HG02798 (cell line): ENCODE measurements at regions not wholly inside any gene's neighbourhood (a gene's known extent, or its start where the extent isn't known, plus 50 kb on each side); places are given as distances from the start of the nearest gene placed in this dataset.

ENCODE experiments used
- ATAC-seq: cut with Tn5 transposase; IDR thresholded peaks from one replicate; pipeline ENCODE4 v1.9.1; 2021; ENCODE audit warnings: mild to moderate bottlenecking; ENCODE audit not compliant: unreplicated experiment, poor library complexity

DNA sequence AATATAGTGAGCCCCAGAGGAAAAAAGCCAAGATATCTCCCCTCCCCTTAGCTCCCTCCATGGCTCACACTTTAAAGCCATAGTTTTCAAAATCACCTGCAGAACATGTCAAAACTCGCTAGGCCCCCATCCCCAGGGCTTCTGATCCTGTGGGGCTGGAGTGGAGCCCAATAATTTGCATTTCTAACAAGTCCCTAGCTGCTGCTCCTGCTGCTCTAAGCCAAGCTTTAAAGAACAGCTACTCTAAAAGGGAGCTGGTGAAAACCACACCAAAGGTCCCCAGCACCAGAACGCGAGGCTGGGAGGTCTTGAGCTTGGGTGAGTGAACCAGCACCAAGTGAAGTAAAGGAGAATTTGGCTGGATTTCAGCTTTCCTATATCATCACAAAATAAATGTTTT, 237.1 kb downstream of the ZNF674 start:
- ATAC-seq: no peak

DNA sequence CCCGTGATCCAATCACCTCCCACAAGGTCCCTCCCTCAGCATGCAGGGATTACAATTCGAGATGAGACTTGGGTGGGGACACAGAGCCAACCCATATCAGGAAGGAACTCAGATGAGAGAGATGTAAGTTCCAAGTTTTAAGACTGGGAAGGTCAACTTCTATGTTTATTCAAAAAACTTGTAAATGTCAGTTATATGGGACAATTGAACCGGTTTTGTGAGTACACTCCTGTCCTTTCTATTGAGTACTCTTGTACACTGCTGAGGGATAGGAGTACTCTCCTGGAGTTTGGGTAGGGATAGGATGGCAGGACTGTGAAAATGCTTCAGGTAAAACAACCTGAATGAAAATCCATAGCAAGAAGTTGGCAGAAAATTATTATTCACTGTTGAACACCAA, 239.1 kb downstream of the ZNF674 start:
- no peak for ATAC-seq

DNA sequence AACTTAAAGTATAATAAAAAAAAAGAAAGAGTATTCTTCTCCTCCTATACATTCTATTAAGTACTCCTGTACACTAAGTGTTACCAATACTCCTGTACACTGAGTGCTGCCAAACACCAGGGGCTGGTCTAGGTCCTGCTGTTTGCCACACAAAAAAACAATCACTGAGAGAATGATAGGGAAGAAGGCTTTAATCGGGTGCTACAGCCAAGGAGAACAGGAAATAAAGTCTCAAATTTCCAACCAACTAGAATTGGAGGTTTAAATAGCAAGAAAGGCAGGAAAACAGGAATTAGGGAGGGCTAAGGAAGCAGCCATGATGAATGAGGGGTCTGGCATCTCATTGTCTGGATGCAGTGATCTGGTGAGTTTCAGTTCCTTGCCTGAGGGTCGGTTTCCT, 239.8 kb downstream of the ZNF674 start:
- no peak for ATAC-seq

DNA sequence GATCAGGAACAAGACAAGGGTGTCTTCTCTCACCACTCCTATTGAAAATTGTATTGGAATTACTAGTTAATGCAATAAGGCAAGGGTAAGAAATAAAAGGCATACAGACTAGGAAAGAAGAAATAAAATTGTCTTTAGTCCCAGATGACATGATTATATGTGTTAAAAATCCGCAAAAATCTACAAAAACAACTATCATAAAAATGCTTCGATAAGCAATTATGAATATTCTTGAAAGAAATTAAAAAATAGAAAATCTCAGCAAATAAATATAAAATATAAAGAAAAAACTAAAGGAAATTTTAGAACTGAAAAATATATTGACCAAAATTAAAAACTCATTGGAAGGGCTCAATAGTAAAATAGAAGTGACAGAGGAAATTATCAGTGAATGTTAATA, 243.3 kb downstream of the ZNF674 start:
- ATAC-seq: no peak

DNA sequence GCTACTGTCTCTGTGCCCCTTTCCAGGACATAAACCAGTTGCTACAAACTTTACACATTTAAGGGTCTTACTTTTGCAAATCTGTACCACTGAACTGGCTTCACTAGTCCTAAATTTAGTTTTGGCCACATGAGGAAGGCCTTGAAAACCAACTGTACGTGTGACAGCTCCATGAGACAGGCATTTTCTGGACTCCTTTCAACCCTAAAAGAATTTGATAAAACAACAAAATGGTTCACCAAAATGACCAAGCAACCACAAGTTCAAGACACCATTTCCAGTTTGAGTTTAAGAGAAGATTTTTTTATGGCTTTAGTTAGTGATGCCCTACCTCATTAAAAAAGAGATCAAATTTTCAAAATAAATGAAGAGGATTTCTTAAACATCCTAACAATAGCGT, 246.4 kb downstream of the ZNF674 start:
- no peak for ATAC-seq

DNA sequence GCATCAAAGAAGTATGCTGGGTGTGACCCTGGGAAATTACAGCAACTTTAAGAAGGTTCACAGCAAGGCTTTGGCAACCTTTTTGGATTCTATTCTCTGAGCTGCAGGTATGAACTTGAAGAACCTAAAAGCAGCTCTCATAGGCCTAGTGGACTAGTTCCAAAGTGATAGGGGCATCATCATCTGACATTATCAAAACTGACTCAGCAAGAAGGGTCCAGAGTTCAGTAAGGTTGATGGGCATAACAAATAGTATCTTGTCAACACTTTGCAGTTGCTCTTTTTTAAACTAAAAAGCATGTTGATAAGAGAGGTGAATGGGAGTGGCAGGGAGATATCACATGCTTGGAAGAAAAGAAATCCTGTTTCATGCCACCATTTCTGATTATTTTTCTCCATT, 249.3 kb downstream of the ZNF674 start:
- no peak for ATAC-seq

DNA sequence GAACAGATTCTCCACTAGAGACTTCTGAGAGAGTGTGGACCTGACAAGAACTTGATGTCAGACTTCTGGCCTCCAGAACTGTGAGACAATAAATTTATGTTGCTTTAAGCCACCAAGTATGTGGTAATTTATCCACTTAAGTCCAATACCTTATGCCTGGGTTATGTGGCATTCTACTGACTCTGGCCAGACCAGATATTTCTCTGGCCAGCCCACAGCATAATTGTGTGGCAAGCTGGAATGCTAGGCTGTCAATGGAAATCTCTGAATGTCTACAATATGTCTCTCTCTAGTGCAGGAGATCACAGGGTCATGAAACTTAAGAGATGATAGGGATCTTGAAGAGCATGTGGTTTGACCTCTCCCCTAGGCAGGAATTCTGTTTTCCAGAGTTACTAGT, 251.0 kb downstream of the ZNF674 start:
- ATAC-seq: no peak

DNA sequence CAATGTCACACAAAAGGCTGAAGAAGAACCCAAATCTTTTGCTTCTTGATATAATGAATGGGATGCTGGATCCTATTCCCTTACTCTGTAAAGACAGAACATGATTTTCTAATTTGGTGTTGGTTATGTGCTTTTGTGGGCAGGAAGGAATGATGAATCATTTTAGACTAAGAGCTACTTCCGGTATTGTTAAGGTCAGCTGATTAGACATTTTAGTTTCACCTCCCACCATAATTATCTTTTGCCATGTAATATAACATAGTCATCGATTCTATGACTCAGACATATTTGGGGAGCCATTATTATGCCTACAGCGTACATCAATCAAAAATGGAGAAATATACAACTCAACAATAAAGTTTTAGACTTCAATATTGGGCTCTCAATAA, 265.3 kb downstream of the ZNF674 start:
- ATAC-seq: no peak

DNA sequence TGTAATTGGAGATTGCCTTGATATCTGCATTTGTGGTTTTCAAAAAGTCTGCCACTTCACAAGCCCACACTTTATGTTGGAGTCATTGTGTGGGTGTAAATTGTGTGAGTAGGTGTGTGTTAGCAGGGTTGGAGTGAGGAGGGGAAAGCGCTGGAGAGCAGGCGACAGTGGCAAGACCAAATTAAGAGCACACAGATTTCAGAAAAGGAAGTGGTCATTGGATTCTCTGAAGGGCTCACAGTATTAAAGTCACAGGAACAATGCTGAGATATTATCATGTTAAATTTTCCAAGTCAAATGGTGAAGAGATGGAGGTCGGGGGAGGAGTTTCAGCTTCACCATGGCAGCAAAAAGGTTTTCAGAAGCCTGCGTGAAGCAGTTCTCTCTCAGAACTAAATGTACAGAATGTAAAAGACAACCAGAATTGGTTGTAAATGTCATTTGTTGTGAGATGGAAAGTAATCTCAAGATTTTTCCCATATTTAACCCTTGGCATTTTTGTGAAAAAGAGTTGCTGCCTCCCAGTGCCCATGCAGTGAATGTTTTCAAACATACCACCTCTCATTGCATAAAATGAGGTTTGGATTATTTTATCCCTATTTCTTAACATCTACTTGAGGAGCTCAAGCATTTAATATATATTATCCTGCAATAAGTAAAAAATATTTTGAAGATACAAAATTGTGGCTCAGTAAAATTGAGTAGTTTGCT, 265.9 kb downstream of the ZNF674 start:
- no peak for ATAC-seq

DNA sequence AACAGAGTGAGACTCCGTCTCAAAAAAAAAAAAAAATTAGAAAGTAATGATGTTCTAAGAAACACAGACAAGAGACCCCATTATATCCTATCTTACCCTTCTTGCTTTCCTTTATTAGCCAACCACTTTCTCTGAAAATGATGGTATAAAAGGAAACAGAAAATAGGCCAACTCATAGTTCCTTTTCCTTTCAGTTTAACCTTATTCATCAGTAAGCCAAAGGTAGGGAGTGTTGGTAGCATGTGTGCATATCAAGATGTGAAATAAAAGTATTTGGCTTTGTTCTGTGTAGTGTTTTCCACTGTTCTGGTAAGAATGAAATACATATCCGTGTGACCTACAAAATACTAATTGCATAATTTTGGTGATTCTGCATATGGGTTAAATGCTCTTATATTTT, 266.6 kb downstream of the ZNF674 start:
- ATAC-seq: no peak

DNA sequence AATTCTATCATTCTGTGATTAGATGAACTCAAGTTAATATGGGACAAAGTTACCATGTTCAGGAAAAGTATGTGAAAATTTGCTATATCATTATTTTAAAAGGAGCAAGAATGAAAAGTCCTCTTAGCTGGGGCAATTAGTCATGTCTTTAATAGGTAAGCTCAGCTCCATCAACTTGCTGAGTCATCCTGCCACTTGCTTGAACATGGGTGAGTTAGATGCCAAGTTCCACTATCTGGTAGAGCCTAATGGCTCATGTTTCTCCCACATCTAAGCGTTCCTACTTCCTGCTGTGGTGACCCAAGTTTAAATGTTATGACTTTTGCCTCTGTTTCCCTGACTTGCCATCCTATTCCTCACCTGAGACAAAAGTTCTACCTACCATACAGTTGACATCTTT, 276.8 kb downstream of the ZNF674 start:
- ATAC-seq: no peak

DNA sequence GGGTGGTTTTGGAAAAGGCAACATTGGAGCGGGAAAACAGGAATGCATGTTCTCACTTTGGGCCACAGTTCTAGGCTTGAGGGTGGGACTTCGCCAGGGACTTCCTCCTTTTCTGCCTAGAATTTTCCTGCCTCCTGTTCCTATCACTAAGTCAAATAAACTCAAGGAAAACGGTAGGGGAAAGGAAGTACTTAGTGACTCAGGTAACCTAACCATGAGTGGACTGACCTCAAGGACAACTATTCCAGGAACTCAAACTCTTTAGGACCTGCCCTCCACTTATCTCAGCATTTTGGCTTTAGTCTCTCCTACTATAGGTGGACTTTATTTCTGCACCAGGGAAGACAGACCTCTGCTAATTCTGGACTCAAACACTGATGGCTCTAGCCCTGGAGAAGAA, 281.7 kb downstream of the ZNF674 start:
- ATAC-seq: no peak

DNA sequence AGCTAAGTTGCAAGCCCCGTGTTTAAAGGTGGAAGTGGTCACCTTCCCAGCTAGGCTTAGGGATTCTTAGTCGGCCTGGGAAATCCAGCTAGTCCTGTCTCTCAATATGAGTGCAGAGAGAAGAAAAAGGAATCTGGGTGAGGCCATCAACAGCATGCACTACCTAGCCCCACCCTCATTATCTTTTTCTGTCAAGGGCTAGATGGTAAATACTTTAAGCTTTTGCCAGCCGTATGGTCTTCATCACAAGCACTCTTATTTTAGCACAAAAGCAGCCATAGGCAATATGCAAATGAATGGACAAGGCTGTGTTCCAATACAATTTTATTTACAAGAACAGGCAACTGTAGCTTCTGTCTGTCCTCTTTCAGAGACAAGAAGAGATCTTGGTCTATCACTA, 282.9 kb downstream of the ZNF674 start:
- no peak for ATAC-seq

DNA sequence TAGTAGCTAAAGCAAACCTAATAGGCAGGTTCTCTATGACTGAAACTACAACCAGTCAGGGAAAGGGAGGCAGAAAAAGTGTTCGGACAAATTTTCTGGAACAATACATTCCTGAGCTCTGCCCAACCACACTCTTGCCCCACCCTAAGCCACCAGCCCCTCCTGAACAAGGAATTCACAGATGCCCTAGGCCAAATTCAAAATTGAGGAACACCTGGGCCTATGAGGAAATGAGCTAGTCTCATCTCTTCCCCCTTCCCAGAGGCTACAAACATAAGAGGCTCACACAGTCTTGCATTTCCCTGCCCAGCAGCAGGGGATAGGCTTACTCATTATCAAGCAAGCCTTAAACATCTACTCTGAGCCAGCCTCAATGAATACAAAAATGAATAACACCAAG, 284.7 kb downstream of the ZNF674 start:
- no peak for ATAC-seq

DNA sequence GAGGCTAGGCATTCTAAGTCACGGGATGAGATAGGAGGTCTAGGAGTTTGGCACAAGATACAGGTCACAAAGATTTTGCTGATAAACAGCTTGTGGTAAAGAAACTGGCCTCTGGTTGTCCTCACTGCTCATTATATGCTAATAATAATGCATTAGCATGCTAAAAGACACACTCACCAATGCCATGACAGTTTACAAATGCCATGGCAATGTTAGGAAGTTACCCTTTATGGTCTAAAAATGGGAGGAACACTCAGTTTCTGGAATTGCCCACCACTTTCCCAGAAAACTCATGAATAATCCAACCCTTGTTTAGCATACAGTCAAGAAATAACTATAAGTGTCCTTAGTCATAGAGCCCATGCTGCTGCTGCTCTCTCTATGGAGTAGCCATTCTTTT, 286.9 kb downstream of the ZNF674 start:
- no peak for ATAC-seq

DNA sequence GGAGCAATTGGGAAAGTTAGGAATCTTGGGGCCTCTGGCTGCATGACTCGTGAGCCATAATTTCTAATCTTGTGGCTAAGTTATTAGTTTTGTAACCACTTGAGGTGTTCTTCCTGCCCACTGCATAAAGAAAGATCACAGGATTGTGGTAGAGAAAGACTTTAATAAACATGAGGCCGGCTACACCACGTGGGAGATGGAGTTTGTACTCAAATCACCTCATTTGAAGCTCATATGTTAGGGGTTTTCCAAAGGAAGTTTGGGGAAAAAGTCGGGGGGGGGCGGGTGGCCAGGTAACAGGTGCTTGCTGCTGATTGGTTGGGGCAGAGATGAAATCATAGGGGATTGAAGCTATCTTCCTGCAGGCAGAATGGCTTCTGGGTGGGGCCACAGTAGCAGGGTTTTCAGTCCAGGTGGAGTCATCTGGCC, 287.8 kb downstream of the ZNF674 start:
- no peak for ATAC-seq

DNA sequence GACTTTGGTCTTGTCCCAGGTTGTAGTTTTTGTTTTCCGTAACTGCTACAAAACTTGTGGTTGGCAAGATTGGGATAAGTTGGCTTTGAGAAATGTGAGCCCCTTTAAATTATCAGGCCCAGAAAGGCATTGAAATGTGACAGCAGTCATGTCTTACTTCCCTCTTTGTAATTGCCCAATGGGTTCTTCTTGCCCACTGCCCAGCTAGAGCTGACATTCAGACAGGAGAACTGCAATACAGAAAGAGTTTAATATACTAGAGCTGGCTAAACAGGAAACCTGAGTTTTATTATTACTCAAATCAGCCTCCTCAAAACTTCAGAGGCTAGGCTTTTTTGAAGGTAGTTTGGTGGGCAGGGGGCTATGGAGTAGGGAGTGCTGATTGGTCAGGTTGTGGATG, 288.3 kb downstream of the ZNF674 start:
- ATAC-seq: no peak

DNA sequence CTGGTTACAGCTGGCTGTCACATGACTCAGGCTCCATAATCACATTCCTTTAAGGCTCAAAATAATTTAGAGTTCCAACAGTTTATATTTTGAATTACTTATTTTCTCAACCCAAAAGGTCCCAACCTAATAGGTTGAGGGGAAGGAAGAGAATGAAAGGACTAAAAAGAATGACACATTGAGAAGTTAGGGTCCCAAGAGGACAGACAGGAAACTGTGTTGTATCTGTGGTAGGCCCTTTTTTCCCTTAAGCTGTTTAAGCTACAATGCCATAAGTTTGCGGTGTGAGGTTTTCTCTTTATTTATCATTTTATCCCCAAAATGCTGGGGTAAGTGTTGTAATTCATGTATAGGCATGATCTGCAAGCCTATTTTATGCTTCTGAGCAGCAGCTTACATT, 290.2 kb downstream of the ZNF674 start:
- ATAC-seq: no peak

DNA sequence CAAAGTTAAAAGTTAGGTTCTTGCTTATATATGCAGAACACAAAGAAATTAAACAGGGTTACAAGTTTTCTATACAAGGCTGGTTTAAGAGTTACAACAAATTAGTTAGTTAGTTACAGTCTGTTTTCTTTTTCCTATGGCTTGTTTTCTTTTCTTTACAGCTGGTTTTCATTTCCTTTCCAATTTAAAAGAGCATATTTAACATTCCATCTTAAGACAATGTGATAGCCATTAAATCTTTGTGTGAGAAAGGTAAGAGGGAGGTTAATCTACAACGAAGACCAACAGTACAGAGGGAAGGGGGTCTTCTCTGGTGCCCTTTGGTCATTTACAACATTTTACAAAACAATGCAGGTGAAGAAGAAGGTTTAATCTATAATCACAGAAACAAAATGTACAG, 290.6 kb downstream of the ZNF674 start:
- no peak for ATAC-seq

DNA sequence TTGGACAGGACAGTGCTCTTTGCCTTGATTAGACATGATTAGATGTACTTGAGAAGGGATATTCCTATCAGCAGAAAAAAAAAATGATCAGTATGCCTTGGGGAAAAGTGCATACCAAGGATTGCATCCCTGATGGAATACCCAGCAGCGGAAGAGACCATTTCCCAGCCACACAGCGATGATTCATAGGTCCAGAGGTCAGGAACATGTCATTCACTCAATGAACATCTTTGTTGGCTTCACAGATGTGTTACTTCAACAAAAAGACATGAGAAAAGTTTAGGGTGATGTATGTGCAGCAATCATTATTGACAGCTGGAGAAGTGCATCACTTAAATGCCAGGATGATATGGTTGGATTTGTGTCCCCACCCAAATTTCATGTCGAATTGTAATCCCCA, 293.5 kb downstream of the ZNF674 start:
- ATAC-seq: no peak

DNA sequence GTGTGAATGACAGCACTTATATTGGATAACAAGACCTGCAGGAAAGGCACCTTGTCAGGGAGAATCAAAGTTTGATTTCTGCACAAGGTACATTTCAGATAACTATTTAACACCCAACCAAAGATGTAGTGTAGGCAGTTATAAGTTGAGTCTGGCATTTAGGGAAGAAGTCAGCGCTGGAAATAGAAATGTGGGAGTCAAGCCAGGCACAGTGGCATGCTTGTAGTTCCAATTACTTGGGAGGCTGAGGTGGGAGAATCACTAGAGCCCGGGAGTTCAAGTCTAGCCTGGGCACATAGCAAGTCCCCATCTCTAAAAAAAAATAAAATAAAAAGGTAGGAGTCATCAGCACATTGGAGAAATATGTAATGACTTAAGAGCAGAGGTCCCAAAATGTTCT, 295.1 kb downstream of the ZNF674 start:
- ATAC-seq: no peak

DNA sequence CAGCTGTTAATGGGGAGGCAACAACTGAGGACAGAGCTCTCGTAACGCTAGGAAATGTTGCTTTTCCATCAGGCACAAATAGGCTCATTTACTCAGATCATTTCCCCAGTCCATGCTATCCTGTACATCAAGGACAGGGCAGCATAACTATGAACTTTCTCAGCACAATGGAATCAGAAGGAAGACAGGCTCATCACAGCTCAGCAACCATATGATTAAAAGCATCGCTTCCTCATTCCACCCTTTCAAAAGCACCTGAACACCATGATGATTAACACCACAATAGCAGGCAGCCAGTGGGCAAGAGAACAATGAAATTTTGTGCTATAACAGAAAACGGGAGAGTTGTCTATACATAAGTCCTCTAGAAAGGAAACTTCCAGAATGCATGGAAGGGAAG, 297.8 kb downstream of the ZNF674 start:
- no peak for ATAC-seq

DNA sequence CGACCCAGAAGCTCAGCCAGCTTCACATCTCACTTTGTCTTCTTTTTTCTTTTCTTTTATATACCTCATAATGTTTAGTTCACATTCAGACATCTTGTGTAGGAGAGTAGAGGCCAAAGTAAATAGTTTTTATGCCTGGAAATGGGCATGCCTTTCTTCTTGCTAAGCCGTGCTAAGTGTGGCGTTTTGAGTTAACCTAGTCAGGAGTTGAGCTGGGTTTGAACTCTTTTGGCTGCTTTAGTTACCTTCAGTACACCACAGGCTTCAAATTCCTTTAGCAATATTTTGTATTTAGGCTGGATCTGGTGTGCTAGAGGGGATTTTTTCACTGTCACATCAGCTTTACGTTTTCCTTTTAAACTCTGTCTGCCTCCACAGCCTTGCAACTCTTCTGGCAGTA, 300.8 kb downstream of the ZNF674 start:
- no peak for ATAC-seq
